ENCODE measurements at regions not wholly inside any gene's neighbourhood (a gene's known extent, or its start where the extent isn't known, plus 50 kb on each side); places are given as distances from the start of the nearest gene placed in this dataset.
A peak's percentile ranks its signal among the peaks of the same experiment; 100 is the strongest.

- H3K27me3 ChIP-seq (ENCODE audit: control insufficient read depth in 1 of 2, insufficient read depth in 2 of 2, low read length in 2 of 2) = no peaks in the 10 kb centered on the region
- H3K4me3 ChIP-seq (ENCODE audit: low read length in 2 of 2) = no peak overlapping the region
- no peak overlapping the region for H3K27ac ChIP-seq (ENCODE audit: low read length)
- no peaks in the 10 kb centered on the region for H3K4me1 ChIP-seq (ENCODE audit: control insufficient read depth, insufficient read depth, low read length)
- H3K36me3 ChIP-seq (ENCODE audit: control insufficient read depth in 2 of 2, insufficient read depth in 2 of 2, low read length in 2 of 2) = no peaks in the 10 kb centered on the region
- no peak overlapping the region for H3K9ac ChIP-seq (ENCODE audit: low read length in 2 of 2)
- H3K9me3 ChIP-seq (ENCODE audit: control insufficient read depth in 2 of 2, low read length in 2 of 2) = no peaks in the 10 kb centered on the region
Observed at GRCh38 chr2:226495466-226496272, 304.0 kb downstream of the IRS1 start.

- Histone ChIP-seq H3K9ac (ENCODE audit: low read length in 2 of 2) (no peak overlapping the region), H3K27ac (ENCODE audit: low read length) (no peak overlapping the region), H3K9me3 (ENCODE audit: control insufficient read depth in 2 of 2, low read length in 2 of 2) (no peaks in the 10 kb centered on the region), H3K4me1 (ENCODE audit: control insufficient read depth, insufficient read depth, low read length) (no peaks in the 10 kb centered on the region), H3K27me3 (ENCODE audit: control insufficient read depth in 1 of 2, insufficient read depth in 2 of 2, low read length in 2 of 2) (no peaks in the 10 kb centered on the region), H3K4me3 (ENCODE audit: low read length in 2 of 2) (no peak overlapping the region), H3K36me3 (ENCODE audit: control insufficient read depth in 2 of 2, insufficient read depth in 2 of 2, low read length in 2 of 2) (no peaks in the 10 kb centered on the region)
Observed at GRCh38 chr2:226491112-226491511, 308.5 kb downstream of the IRS1 start.

- H3K9me3 ChIP-seq (ENCODE audit: control insufficient read depth in 2 of 2, low read length in 2 of 2) = no peaks in the 10 kb centered on the region
- no peak overlapping the region for H3K27ac ChIP-seq (ENCODE audit: low read length)
Observed at GRCh38 chr2:226489775-226490541, 309.7 kb downstream of the IRS1 start.

GRCh38 chr2:226488034-226488433, 311.6 kb downstream of the IRS1 start:
- Histone ChIP-seq H3K27ac (ENCODE audit: low read length) (no peak overlapping the region), H3K9me3 (ENCODE audit: control insufficient read depth in 2 of 2, low read length in 2 of 2) (no peaks in the 10 kb centered on the region), H3K9ac (ENCODE audit: low read length in 2 of 2) (no peak overlapping the region), H3K4me3 (ENCODE audit: low read length in 2 of 2) (no peak overlapping the region), H3K36me3 (ENCODE audit: control insufficient read depth in 2 of 2, insufficient read depth in 2 of 2, low read length in 2 of 2) (no peaks in the 10 kb centered on the region), H3K27me3 (ENCODE audit: control insufficient read depth in 1 of 2, insufficient read depth in 2 of 2, low read length in 2 of 2) (no peaks in the 10 kb centered on the region), H3K4me1 (ENCODE audit: control insufficient read depth, insufficient read depth, low read length) (no peaks in the 10 kb centered on the region)

More at GRCh38 chr2:226489775-226490541, 309.7 kb downstream of the IRS1 start:
- Histone ChIP-seq H3K36me3 (ENCODE audit: control insufficient read depth in 2 of 2, insufficient read depth in 2 of 2, low read length in 2 of 2) (no peaks in the 10 kb centered on the region), H3K4me3 (ENCODE audit: low read length in 2 of 2) (no peak overlapping the region), H3K4me1 (ENCODE audit: control insufficient read depth, insufficient read depth, low read length) (no peaks in the 10 kb centered on the region), H3K9ac (ENCODE audit: low read length in 2 of 2) (no peak overlapping the region), H3K27me3 (ENCODE audit: control insufficient read depth in 1 of 2, insufficient read depth in 2 of 2, low read length in 2 of 2) (no peaks in the 10 kb centered on the region)

GRCh38 chr2:226487573-226487972, 312.0 kb downstream of the IRS1 start:
- no peaks in the 10 kb centered on the region for H3K36me3 ChIP-seq (ENCODE audit: control insufficient read depth in 2 of 2, insufficient read depth in 2 of 2, low read length in 2 of 2)
- H3K4me1 ChIP-seq (ENCODE audit: control insufficient read depth, insufficient read depth, low read length) = no peaks in the 10 kb centered on the region
- no peak overlapping the region for H3K4me3 ChIP-seq (ENCODE audit: low read length in 2 of 2)
- no peaks in the 10 kb centered on the region for H3K27me3 ChIP-seq (ENCODE audit: control insufficient read depth in 1 of 2, insufficient read depth in 2 of 2, low read length in 2 of 2)
- H3K9ac ChIP-seq (ENCODE audit: low read length in 2 of 2) = no peak overlapping the region
- H3K27ac ChIP-seq (ENCODE audit: low read length) = no peak overlapping the region
- no peaks in the 10 kb centered on the region for H3K9me3 ChIP-seq (ENCODE audit: control insufficient read depth in 2 of 2, low read length in 2 of 2)

GRCh38 chr2:226483745-226484619, 315.6 kb downstream of the IRS1 start:
- Histone ChIP-seq H3K27me3 (ENCODE audit: control insufficient read depth in 1 of 2, insufficient read depth in 2 of 2, low read length in 2 of 2) (no peaks in the 10 kb centered on the region), H3K36me3 (ENCODE audit: control insufficient read depth in 2 of 2, insufficient read depth in 2 of 2, low read length in 2 of 2) (no peaks in the 10 kb centered on the region), H3K27ac (ENCODE audit: low read length) (no peak overlapping the region), H3K4me1 (ENCODE audit: control insufficient read depth, insufficient read depth, low read length) (peaks cover under 1% of the 10 kb centered on the region), H3K9me3 (ENCODE audit: control insufficient read depth in 2 of 2, low read length in 2 of 2) (no peaks in the 10 kb centered on the region), H3K9ac (ENCODE audit: low read length in 2 of 2) (no peak overlapping the region), H3K4me3 (ENCODE audit: low read length in 2 of 2) (peak overlapping the region in 1 of 2 donors; percentile 16)

- Histone ChIP-seq H3K27ac (ENCODE audit: low read length) (no peak overlapping the region), H3K4me3 (ENCODE audit: low read length in 2 of 2) (no peak overlapping the region), H3K4me1 (ENCODE audit: control insufficient read depth, insufficient read depth, low read length) (peaks cover 9% of the 10 kb centered on the region), H3K27me3 (ENCODE audit: control insufficient read depth in 1 of 2, insufficient read depth in 2 of 2, low read length in 2 of 2) (no peaks in the 10 kb centered on the region), H3K36me3 (ENCODE audit: control insufficient read depth in 2 of 2, insufficient read depth in 2 of 2, low read length in 2 of 2) (no peaks in the 10 kb centered on the region), H3K9ac (ENCODE audit: low read length in 2 of 2) (no peak overlapping the region), H3K9me3 (ENCODE audit: control insufficient read depth in 2 of 2, low read length in 2 of 2) (no peaks in the 10 kb centered on the region)
Observed at GRCh38 chr2:226483143-226483542, 316.5 kb downstream of the IRS1 start.

GRCh38 chr2:226478109-226478809, 321.4 kb downstream of the IRS1 start:
- peak overlapping the region; percentile 74 for H3K27ac ChIP-seq (ENCODE audit: low read length)
- no peaks in the 10 kb centered on the region for H3K36me3 ChIP-seq (ENCODE audit: control insufficient read depth in 2 of 2, insufficient read depth in 2 of 2, low read length in 2 of 2)
- H3K9me3 ChIP-seq (ENCODE audit: control insufficient read depth in 2 of 2, low read length in 2 of 2) = no peaks in the 10 kb centered on the region
- no peak overlapping the region for H3K4me3 ChIP-seq (ENCODE audit: low read length in 2 of 2)
- peaks cover 10% of the 10 kb centered on the region for H3K4me1 ChIP-seq (ENCODE audit: control insufficient read depth, insufficient read depth, low read length)
- no peaks in the 10 kb centered on the region for H3K27me3 ChIP-seq (ENCODE audit: control insufficient read depth in 1 of 2, insufficient read depth in 2 of 2, low read length in 2 of 2)
- H3K9ac ChIP-seq (ENCODE audit: low read length in 2 of 2) = no peak overlapping the region

- Histone ChIP-seq H3K36me3 (ENCODE audit: control insufficient read depth in 2 of 2, insufficient read depth in 2 of 2, low read length in 2 of 2) (no peaks in the 10 kb centered on the region), H3K9ac (ENCODE audit: low read length in 2 of 2) (peak overlapping the region in 1 of 2 donors; percentile 43), H3K27ac (ENCODE audit: low read length) (peak overlapping the region; percentile 74), H3K9me3 (ENCODE audit: control insufficient read depth in 2 of 2, low read length in 2 of 2) (no peaks in the 10 kb centered on the region), H3K27me3 (ENCODE audit: control insufficient read depth in 1 of 2, insufficient read depth in 2 of 2, low read length in 2 of 2) (no peaks in the 10 kb centered on the region), H3K4me1 (ENCODE audit: control insufficient read depth, insufficient read depth, low read length) (peaks cover 10% of the 10 kb centered on the region), H3K4me3 (ENCODE audit: low read length in 2 of 2) (no peak overlapping the region)
Observed at GRCh38 chr2:226477221-226478108, 322.2 kb downstream of the IRS1 start.
